AG09319 (cell line): ENCODE measurements at regions not wholly inside any gene's neighbourhood (a gene's known extent, or its start where the extent isn't known, plus 50 kb on each side); places are given as distances from the start of the nearest gene placed in this dataset.
"Not testable (repeated sequence)": the region's sequence is repeated elsewhere in the genome, so short reads cannot be mapped to it uniquely, and the experiment has no call there.

Experiments
- DNase-seq: peaks from one replicate; pipeline ENCODE4 v3.0.0-alpha.2; 2010; ENCODE audit warnings: low read depth; ENCODE audit errors: extremely low read depth
- TF ChIP-seq, protein P1 (sequence below): IDR thresholded peaks from 2 replicates; pipeline ENCODE4 v1.5.1; 2011; ENCODE audit warnings: low read depth, mild to moderate bottlenecking, inconsistent platforms, low read length, moderate library complexity

DNA sequence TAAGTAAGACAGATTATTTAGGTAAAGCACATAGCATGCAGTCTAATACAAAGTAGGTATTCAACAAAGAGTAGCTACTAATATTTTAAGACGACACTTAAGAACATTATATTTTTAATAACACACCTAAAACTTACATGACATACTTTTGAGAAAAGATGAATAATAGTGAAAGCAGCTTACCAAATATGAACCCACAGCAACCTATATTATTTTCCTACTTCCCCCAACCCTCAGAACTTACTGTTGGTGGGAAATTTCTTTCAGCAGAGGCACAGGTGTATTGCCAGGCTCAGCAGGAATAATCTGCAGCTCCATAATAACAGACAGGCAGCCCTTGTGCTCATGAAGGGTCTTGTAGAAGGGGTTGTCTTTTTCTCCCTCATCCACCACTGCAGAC lies 498.9 kb downstream of the GLUD2 start:
- TF ChIP-seq, protein P1, sequence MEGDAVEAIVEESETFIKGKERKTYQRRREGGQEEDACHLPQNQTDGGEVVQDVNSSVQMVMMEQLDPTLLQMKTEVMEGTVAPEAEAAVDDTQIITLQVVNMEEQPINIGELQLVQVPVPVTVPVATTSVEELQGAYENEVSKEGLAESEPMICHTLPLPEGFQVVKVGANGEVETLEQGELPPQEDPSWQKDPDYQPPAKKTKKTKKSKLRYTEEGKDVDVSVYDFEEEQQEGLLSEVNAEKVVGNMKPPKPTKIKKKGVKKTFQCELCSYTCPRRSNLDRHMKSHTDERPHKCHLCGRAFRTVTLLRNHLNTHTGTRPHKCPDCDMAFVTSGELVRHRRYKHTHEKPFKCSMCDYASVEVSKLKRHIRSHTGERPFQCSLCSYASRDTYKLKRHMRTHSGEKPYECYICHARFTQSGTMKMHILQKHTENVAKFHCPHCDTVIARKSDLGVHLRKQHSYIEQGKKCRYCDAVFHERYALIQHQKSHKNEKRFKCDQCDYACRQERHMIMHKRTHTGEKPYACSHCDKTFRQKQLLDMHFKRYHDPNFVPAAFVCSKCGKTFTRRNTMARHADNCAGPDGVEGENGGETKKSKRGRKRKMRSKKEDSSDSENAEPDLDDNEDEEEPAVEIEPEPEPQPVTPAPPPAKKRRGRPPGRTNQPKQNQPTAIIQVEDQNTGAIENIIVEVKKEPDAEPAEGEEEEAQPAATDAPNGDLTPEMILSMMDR, result no peak
- DNase-seq, result no peak

GRCh38 chrX:121558886-121559285 lies 511.5 kb downstream of the GLUD2 start:
- TF ChIP-seq, protein P1, result no peak
- DNase-seq, result no peak

- no peak for DNase-seq
- TF ChIP-seq, protein P1, result no peak
Observed at GRCh38 chrX:121562616-121563015, 515.2 kb downstream of the GLUD2 start.

GRCh38 chrX:121569609-121570008 lies 522.2 kb downstream of the GLUD2 start:
- TF ChIP-seq, protein P1, result no peak
- no peak for DNase-seq

- TF ChIP-seq, protein P1, result no peak
Observed at GRCh38 chrX:121570072-121570841, 522.8 kb downstream of the GLUD2 start.

DNA sequence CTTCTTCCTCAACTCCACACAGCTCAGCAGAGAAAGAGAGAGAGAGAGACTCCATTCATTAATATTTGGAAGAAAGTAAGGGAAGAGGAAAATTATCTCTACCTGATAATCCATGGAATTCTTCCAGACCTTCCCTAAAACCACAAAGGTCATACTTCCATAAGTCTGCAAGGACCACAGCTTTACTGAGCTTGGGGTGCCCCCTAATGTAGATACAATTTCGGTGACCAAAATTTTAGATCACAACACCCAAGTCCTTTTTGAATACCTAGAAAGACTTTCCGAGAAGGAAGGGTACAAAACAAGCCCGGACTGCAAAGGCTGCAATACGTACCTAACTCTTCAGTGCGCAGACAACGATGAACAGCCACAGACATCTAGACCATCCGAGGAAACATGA lies 523.9 kb downstream of the GLUD2 start:
- DNase-seq, result no peak
- TF ChIP-seq, protein P1, result no peak

More at GRCh38 chrX:121570072-121570841, 522.8 kb downstream of the GLUD2 start:
- no peak for DNase-seq

- DNase-seq, result not testable (repeated sequence)
Observed at GRCh38 chrX:121574384-121574783, 527.0 kb downstream of the GLUD2 start.
